ENCODE measurements at regions not wholly inside any gene's neighbourhood (a gene's known extent, or its start where the extent isn't known, plus 50 kb on each side); places are given as distances from the start of the nearest gene placed in this dataset.

DNA sequence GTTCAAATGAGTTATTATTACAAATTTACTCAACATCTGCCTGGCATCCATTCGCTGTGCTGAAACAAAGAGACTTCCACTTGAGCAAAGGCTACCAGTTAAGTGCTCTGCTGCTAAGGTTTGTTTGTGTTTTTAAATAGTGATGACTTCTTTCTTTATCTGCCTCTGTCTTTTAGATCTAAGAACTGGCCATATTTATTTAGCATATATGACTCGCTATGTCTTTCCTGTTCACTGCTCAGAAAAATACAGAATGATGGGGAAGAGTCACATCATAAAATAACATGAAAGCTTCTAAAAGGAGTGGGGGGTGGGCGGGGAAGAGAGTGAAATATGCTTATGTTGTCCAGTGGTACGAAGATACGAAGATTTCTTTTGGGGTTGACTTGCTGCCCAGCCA, 322.2 kb downstream of the GPAT3 start:
- Histone ChIP-seq H3K9me3 (no peaks in the 10 kb centered on the region), H3K27ac (no peak overlapping the region), H3K4me3 (no peak overlapping the region), H3K27me3 (no peaks in the 10 kb centered on the region), H3K4me1 (no peaks in the 10 kb centered on the region), H3K36me3 (no peaks in the 10 kb centered on the region)
- DNase-seq (no peak), ATAC-seq (no peak)
- TF ChIP-seq POLR2A (IDR thresholded peaks at IDR 0.05): no peak
- TF ChIP-seq, protein P1, sequence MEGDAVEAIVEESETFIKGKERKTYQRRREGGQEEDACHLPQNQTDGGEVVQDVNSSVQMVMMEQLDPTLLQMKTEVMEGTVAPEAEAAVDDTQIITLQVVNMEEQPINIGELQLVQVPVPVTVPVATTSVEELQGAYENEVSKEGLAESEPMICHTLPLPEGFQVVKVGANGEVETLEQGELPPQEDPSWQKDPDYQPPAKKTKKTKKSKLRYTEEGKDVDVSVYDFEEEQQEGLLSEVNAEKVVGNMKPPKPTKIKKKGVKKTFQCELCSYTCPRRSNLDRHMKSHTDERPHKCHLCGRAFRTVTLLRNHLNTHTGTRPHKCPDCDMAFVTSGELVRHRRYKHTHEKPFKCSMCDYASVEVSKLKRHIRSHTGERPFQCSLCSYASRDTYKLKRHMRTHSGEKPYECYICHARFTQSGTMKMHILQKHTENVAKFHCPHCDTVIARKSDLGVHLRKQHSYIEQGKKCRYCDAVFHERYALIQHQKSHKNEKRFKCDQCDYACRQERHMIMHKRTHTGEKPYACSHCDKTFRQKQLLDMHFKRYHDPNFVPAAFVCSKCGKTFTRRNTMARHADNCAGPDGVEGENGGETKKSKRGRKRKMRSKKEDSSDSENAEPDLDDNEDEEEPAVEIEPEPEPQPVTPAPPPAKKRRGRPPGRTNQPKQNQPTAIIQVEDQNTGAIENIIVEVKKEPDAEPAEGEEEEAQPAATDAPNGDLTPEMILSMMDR (IDR thresholded peaks at IDR 0.05 in 4 of 5, conservative IDR thresholded peaks at IDR 0.05 in 1 of 5): no peak
- intact Hi-C loops (cut with DNase I; ENCODE audit: low total_unique reads) (no loop called here), in situ Hi-C loops (cut with MboI; ENCODE audit: low sequenced_read_pairs in 4 of 4) (no loop called here)

DNA sequence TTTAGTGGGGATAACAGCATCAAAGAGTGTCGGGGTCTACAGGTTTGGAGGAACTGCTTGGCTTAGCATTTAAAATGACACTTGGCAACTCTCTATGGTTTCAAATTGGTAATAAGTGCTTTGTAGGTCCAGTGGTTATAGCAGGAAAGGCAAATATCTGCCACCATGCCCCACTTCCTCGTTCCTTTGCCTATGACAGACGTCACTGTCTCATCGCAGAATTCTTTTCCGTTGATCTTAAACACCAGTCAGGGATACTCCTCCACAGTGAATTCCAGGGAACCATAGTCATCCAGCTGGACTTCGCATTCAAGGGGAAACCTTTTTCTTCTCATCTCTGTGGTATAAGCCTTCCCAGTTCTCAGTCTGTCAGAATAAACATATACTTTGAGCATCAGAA, 319.1 kb downstream of the GPAT3 start:
- ATAC-seq: no peak
- intact Hi-C loops (cut with DNase I; ENCODE audit: low total_unique reads): no loop called here
- no peak for DNase-seq
- no peaks in the 10 kb centered on the region for H3K27me3 ChIP-seq
- no peak overlapping the region for H3K27ac ChIP-seq
- H3K4me1 ChIP-seq: no peaks in the 10 kb centered on the region
- TF ChIP-seq, protein P1 (IDR thresholded peaks at IDR 0.05 in 4 of 5, conservative IDR thresholded peaks at IDR 0.05 in 1 of 5): no peak
- TF ChIP-seq POLR2A (IDR thresholded peaks at IDR 0.05): no peak
- no peaks in the 10 kb centered on the region for H3K36me3 ChIP-seq
- H3K4me3 ChIP-seq: no peak overlapping the region
- no peaks in the 10 kb centered on the region for H3K9me3 ChIP-seq
- in situ Hi-C loops (cut with MboI; ENCODE audit: low sequenced_read_pairs in 4 of 4): no loop called here

DNA sequence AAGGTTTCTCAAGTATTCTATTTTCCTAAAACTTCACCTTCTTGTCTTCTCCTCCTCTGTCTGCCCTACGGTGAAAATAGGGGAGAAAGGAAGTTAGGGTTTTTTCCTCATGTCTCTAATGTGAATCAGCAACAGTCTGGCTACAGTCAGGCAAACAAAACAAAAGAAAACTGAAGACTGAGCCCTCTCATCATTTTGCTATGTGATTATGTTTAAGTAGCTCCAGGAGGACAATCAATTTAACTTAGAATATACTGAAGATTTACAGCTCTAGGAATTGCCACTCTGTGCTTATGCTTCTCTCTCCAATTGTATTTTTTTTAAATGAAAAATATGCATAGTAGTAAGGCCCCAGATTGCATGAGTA, 316.2 kb downstream of the GPAT3 start:
- in situ Hi-C loops (cut with MboI; ENCODE audit: low sequenced_read_pairs in 4 of 4) (no loop called here), intact Hi-C loops (cut with DNase I; ENCODE audit: low total_unique reads) (no loop called here)
- ATAC-seq (no peak), DNase-seq (no peak)
- Histone ChIP-seq H3K27me3 (no peaks in the 10 kb centered on the region), H3K4me1 (no peaks in the 10 kb centered on the region), H3K27ac (no peak overlapping the region), H3K36me3 (no peaks in the 10 kb centered on the region), H3K9me3 (no peaks in the 10 kb centered on the region), H3K4me3 (no peak overlapping the region)
- TF ChIP-seq POLR2A (IDR thresholded peaks at IDR 0.05): no peak
- TF ChIP-seq, protein P1 (IDR thresholded peaks at IDR 0.05 in 4 of 5, conservative IDR thresholded peaks at IDR 0.05 in 1 of 5): no peak

DNA sequence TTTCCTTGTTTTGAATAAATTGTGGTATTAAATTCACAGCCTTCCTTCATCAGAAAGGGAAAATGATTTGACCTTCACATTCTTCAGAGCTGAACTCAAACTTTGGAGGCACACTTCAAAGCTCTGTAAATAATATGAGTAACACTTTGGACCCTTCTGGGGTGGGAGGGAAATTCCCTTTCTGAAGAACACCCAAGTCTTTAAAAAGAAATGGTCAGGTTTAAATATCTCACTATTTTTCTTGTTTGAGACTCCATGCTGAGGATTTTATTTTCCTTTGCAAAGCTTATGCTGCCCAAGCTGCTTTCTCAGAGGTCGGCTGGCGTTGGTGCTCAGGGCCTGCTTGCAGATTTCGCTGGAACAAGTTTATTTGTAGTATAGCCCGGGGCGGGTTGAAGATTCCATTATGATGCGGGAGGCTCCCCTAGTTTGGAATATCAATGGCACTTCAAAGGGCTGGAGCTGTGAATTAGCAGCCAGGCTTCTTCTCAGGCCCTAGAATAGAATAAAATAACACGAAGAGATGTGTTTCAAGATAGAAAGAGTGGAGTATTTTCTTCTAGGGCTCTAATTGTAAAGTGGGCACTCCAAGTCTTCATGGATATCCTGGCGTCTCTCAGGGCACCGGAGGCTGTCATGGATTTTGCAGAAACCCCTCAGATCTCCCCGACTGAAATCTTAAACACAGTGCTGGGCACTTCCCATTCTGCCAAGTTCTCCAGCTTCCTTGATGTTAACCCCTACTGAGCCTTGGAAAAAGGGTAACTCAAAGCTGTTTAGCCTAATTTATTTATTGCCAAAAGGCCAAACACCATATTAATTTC, 315.6 kb downstream of the GPAT3 start:
- no peak overlapping the region for H3K4me3 ChIP-seq
- H3K4me1 ChIP-seq: no peaks in the 10 kb centered on the region
- ATAC-seq (no peak), DNase-seq (no peak)
- intact Hi-C loops (cut with DNase I; ENCODE audit: low total_unique reads): no loop called here
- H3K9me3 ChIP-seq: no peaks in the 10 kb centered on the region
- no peak for TF ChIP-seq POLR2A (IDR thresholded peaks at IDR 0.05)
- TF ChIP-seq, protein P1 (IDR thresholded peaks at IDR 0.05 in 4 of 5, conservative IDR thresholded peaks at IDR 0.05 in 1 of 5): no peak
- H3K36me3 ChIP-seq: no peaks in the 10 kb centered on the region
- in situ Hi-C loops (cut with MboI; ENCODE audit: low sequenced_read_pairs in 4 of 4): no loop called here
- no peaks in the 10 kb centered on the region for H3K27me3 ChIP-seq
- H3K27ac ChIP-seq: no peak overlapping the region

DNA sequence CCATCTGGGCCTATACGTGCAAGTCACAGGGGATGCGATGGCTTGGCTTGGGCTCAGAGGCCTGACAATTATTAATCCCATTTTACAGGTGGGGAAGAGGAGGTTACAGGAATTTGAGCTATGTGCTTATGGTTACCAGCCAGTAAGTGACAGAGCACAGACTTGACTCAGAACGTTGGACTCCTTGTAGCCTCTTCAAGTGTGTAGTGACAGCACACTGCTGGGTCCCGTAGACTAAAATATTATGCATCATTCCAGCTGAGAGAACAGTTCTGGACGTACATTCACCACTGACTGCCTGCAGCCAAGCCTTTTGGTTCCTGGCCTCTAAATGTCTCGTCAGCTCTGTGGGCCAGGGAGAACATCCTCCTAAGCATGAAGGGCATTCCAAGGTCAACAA, 314.5 kb downstream of the GPAT3 start:
- no peak for DNase-seq
- no peak for ATAC-seq
- Histone ChIP-seq H3K27me3 (no peaks in the 10 kb centered on the region), H3K27ac (no peak overlapping the region), H3K4me1 (no peaks in the 10 kb centered on the region), H3K4me3 (no peak overlapping the region), H3K9me3 (no peaks in the 10 kb centered on the region), H3K36me3 (no peaks in the 10 kb centered on the region)
- intact Hi-C loops (cut with DNase I; ENCODE audit: low total_unique reads) (no loop called here), in situ Hi-C loops (cut with MboI; ENCODE audit: low sequenced_read_pairs in 4 of 4) (no loop called here)
- TF ChIP-seq, protein P1 (IDR thresholded peaks at IDR 0.05 in 4 of 5, conservative IDR thresholded peaks at IDR 0.05 in 1 of 5): no peak
- TF ChIP-seq POLR2A (IDR thresholded peaks at IDR 0.05): no peak
